ENCODE measurements at regions not wholly inside any gene's neighbourhood (a gene's known extent, or its start where the extent isn't known, plus 50 kb on each side); places are given as distances from the start of the nearest gene placed in this dataset.
"Not testable (repeated sequence)": the region's sequence is repeated elsewhere in the genome, so short reads cannot be mapped to it uniquely, and the experiment has no call there.

DNA sequence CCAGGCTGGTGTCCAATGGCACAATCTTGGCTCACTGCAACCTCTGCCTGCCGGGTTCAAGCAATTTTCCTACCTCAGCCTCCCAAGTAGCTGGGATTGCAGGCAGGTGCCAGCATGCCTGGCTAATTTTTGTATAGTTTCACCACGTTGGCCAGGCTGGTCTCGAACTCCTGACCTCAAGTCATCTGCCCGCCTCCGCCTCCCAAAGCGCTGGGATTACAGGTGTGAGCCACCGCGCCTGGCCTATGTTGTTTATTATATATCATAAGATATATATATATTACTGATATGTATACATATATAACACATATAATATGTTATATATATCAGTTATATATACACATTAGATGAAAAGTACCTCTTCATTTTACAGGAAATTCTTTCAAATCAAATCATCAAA lies 914.7 kb downstream of the FOXD4L5 start:
- not testable (repeated sequence) for ATAC-seq

DNA sequence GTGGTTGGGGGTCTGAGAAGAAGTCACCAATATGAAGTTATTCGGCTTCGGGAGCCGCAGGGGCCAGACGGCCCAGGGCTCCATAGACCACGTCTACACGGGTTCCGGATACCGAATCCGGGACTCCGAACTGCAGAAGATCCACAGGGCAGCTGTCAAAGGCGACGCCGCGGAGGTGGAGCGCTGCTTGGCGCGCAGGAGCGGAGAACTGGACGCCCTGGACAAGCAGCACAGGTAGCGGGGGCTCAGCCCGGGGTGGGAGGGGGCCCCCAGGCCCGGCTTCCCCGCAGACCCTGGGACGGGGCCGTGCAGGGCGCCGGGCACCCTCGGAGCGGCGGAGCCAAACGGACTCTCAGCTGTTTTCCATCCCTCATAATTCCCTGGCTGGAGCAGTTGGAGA lies 915.4 kb downstream of the FOXD4L5 start:
- not testable (repeated sequence) for ATAC-seq

DNA sequence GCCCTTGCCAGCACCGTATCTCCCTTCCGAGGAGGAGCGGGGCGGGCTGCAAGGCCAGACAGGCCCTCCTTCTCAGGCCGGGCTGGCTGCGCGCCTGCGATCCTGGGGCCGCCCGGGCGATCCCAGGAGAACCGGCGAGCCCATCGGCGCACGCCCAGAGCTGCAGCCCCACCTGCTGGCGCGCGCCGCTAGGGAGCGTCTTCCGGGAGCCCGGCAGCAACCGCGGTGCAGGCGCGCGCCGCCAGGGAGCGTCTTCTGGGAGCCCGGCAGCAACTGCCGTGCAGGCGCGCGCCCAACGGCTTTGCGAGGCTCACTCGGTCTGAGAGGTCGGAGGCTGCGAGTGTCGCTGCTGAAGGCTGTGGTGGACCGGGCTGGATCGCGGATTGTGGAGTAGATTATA lies 915.9 kb downstream of the FOXD4L5 start:
- ATAC-seq, result peak; percentile 98 to 100

DNA sequence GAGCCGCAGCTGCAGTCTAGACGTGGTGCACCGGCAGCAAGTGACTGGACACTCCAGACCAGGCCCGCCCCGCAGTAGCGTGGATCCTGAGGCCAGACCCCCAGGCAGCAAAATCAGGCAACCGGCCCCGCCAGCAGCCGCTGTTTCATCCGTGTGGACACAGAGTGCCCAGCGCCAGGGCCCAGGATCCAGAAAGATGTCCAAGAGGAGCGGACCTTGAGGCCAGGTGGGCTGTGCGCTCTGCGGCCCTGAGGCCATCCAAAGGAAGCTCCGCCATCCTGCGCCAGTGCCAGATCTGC lies 916.4 kb downstream of the FOXD4L5 start:
- not testable (repeated sequence) for ATAC-seq

DNA sequence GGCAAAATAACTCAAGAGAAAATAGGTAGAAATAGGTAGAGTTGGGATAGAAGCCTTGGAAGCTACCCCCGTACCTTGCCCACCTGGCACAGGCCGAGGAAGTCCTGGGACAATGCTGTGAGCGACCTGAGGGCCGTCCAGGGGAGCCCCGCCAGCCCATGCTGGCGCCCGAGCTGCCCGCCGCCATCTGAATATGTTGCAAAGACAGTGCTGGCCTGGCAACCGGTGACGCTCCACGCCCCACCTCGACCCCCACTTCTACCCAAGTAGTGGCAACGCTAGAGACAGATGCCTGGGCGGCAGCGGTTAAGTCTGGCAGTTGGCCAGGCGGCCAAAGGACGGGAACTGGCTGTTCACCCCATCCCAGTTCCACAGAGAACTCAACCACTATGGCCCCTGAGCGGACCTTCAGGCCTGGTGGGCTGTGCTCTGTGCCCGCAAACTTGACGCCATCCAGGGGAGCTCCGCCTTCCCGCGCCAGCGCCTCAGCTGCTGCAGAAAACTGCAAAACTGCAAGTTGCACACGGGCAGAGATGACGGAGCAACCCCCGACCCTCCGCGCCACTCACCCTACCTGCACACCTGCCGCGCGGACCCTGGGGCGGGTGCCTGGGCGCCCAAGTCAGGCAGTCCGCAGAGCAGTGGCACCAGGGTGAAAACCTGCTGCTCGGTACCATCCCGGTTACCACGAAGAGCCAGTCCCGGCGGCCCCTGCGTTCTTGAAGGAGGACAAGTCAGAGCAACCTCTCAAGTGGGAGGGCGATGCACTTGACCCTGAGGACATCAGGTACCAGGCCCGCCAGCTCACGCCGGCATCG lies 917.0 kb downstream of the FOXD4L5 start:
- ATAC-seq, result not testable (repeated sequence)
